ENCODE measurements at regions not wholly inside any gene's neighbourhood (a gene's known extent, or its start where the extent isn't known, plus 50 kb on each side); places are given as distances from the start of the nearest gene placed in this dataset.
"Not testable (repeated sequence)": the region's sequence is repeated elsewhere in the genome, so short reads cannot be mapped to it uniquely, and the experiment has no call there.

DNA sequence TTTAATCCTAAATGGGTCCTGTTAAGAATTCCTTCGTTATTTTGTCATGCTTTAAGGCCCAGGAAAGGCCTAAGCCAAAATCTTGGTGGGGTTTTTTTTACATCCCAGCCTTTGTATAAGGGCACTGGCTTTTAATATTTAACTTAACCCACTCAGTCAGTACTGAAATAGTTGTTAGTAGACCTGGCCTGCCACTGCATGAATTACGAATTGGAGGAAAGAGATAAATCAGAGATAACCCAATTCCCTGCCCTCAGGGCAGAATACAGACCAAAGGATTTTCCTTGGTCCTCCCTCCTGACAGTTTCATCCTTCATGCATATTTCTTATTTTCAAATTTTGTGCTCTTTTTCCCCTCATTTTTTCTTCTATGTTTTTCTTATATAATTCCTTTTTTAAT lies 193.0 kb downstream of the FASLG start:
- Histone ChIP-seq H3K4me1 (ENCODE audit: insufficient read depth, poor library complexity, severe bottlenecking) (no peaks in the 10 kb centered on the region), H3K27ac (ENCODE audit: poor library complexity, severe bottlenecking) (no peak overlapping the region), H3K36me3 (ENCODE audit: low read depth) (no peaks in the 10 kb centered on the region), H3K9me3 (ENCODE audit: severe bottlenecking) (no peaks in the 10 kb centered on the region), H3K27me3 (ENCODE audit: insufficient read depth, poor library complexity, severe bottlenecking) (no peaks in the 10 kb centered on the region), H3K4me3 (ENCODE audit: severe bottlenecking) (no peak overlapping the region)
- TF ChIP-seq, protein P1, sequence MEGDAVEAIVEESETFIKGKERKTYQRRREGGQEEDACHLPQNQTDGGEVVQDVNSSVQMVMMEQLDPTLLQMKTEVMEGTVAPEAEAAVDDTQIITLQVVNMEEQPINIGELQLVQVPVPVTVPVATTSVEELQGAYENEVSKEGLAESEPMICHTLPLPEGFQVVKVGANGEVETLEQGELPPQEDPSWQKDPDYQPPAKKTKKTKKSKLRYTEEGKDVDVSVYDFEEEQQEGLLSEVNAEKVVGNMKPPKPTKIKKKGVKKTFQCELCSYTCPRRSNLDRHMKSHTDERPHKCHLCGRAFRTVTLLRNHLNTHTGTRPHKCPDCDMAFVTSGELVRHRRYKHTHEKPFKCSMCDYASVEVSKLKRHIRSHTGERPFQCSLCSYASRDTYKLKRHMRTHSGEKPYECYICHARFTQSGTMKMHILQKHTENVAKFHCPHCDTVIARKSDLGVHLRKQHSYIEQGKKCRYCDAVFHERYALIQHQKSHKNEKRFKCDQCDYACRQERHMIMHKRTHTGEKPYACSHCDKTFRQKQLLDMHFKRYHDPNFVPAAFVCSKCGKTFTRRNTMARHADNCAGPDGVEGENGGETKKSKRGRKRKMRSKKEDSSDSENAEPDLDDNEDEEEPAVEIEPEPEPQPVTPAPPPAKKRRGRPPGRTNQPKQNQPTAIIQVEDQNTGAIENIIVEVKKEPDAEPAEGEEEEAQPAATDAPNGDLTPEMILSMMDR (IDR thresholded peaks at IDR 0.05; ENCODE audit: poor library complexity, severe bottlenecking) = no peak
- no peak for ATAC-seq (ENCODE audit: low read depth)
- DNase-seq (ENCODE audit: low spot score) = no peak

DNA sequence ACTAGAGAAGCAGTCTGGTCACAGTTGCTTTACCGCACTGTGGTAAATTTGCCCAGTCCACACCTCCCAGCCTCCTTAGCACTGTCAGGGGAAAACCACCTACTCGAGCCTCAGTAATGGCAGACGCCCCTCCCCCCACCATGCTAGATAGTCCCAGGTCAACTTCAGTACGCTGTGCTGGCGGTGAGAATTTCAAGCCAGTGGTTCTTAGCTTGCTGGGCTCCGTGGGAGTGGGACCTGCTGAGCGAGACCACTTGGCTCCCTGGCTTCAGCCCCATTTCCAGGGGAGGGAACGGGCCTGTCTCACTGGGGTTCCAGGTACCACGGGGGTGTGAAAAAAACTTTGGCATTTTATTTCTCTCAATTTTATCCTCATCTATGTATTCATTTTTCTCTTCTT lies 194.8 kb downstream of the TNFSF18 start:
- H3K4me3 ChIP-seq (ENCODE audit: severe bottlenecking); ATAC-seq (ENCODE audit: low read depth); H3K9me3 ChIP-seq (ENCODE audit: severe bottlenecking); H3K27ac ChIP-seq (ENCODE audit: poor library complexity, severe bottlenecking); H3K27me3 ChIP-seq (ENCODE audit: insufficient read depth, poor library complexity, severe bottlenecking); DNase-seq (ENCODE audit: low spot score); H3K36me3 ChIP-seq (ENCODE audit: low read depth): not testable (repeated sequence)
- H3K4me1 ChIP-seq (ENCODE audit: insufficient read depth, poor library complexity, severe bottlenecking) = peaks cover 13% of the 10 kb centered on the region

DNA sequence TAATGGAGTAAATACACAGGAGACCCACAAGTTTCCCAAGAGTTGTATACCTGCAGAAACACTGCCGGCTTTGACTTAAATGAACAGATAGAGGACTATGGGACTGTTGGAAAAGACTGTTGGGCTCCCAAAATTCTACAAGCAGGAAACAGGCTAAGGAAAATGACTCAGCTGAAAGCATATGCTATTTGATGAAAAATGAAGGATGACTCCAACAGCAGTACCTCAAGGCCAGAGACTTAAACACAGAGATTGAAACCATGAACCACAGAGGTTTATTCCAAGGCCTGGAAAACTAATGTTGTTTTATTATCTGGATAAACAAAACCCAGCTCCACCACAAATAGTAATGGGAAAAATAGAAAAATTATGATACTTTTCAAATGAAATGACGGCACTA lies 187.7 kb downstream of the TNFSF18 start:
- H3K27me3 ChIP-seq (ENCODE audit: insufficient read depth, poor library complexity, severe bottlenecking) = no peaks in the 10 kb centered on the region
- peaks cover 13% of the 10 kb centered on the region for H3K4me1 ChIP-seq (ENCODE audit: insufficient read depth, poor library complexity, severe bottlenecking)
- 0 out of 2 replicates have a peak, but pooled peaks cover 3% of the 10 kb centered on the region for H3K36me3 ChIP-seq (ENCODE audit: low read depth)
- no peak overlapping the region for H3K27ac ChIP-seq (ENCODE audit: poor library complexity, severe bottlenecking)
- DNase-seq (ENCODE audit: low spot score) (no peak), ATAC-seq (ENCODE audit: low read depth) (no peak)
- H3K9me3 ChIP-seq (ENCODE audit: severe bottlenecking) = no peaks in the 10 kb centered on the region
- H3K4me3 ChIP-seq (ENCODE audit: severe bottlenecking) = no peak overlapping the region
- TF ChIP-seq, protein P1 (IDR thresholded peaks at IDR 0.05; ENCODE audit: poor library complexity, severe bottlenecking) = no peak

DNA sequence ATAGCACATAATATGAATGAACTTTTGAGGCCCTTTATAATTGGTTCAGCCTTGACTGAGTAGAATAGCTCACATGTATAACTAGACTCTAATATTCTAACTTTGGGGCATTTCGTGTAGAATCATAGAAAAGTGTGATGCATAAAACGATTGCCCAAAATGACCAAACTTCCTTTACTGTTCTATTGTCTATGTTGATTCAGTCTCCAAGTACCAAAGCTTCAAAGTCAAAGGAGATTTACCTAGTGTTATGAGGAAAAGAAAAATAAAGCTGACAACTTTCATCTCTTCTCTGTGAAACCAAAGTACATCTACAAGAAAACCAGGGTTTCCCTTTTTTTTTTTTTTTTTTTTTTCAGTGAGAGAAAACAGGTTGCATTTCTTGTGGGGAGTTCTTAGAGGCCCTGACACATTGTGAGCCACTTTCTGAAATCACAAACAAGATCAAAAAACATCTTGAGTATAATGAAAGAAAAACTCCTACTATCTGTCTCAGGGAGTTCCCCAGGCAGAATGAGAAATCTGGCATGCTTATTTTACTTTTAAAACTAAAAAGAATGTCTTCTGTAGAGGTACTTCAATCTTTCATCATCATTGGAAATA lies 183.4 kb downstream of the TNFSF18 start:
- DNase-seq (ENCODE audit: low spot score) = no peak
- no peaks in the 10 kb centered on the region for H3K9me3 ChIP-seq (ENCODE audit: severe bottlenecking)
- H3K27me3 ChIP-seq (ENCODE audit: insufficient read depth, poor library complexity, severe bottlenecking) = no peaks in the 10 kb centered on the region
- H3K4me1 ChIP-seq (ENCODE audit: insufficient read depth, poor library complexity, severe bottlenecking) = no peaks in the 10 kb centered on the region
- no peak overlapping the region for H3K27ac ChIP-seq (ENCODE audit: poor library complexity, severe bottlenecking)
- ATAC-seq (ENCODE audit: low read depth) = no peak
- TF ChIP-seq, protein P1 (IDR thresholded peaks at IDR 0.05; ENCODE audit: poor library complexity, severe bottlenecking) = no peak
- no peaks in the 10 kb centered on the region for H3K36me3 ChIP-seq (ENCODE audit: low read depth)
- H3K4me3 ChIP-seq (ENCODE audit: severe bottlenecking) = no peak overlapping the region

DNA sequence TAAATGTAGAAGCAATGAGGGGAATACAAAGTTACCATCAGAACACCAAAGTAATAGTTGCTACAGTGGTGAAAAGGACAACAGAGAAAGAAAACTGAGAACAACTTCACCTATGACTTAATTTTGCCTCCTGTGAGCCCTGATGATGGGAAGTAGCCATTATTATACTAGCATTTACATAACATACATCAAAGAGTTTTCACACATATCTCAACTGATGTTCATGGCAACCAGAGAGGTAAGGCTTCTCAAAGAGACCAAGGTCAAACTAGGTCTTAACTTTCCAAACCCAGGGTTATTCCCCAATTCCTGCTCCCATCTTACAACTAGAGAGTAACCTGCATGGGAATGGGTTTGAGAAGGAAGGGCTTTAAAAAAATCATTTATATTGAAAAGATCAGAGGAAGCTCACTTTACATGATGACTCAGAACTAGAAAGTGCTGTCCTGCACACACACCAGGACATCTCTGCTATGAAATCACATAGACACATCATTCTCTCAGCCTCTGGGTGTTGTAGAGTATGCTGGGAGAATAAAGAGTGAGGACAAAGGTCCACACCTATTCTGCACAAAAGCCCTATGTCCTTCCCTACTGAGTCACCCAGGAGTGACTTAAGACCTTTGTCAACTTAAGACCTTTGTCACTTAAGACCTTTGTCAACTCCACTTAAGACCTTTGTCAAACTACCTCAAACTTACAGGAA lies 179.7 kb downstream of the TNFSF18 start:
- TF ChIP-seq, protein P1 (IDR thresholded peaks at IDR 0.05; ENCODE audit: poor library complexity, severe bottlenecking) = no peak
- H3K27me3 ChIP-seq (ENCODE audit: insufficient read depth, poor library complexity, severe bottlenecking) = no peaks in the 10 kb centered on the region
- no peak for ATAC-seq (ENCODE audit: low read depth)
- H3K4me3 ChIP-seq (ENCODE audit: severe bottlenecking) = no peak overlapping the region
- H3K9me3 ChIP-seq (ENCODE audit: severe bottlenecking) = no peaks in the 10 kb centered on the region
- DNase-seq (ENCODE audit: low spot score) = no peak
- H3K27ac ChIP-seq (ENCODE audit: poor library complexity, severe bottlenecking) = no peak overlapping the region
- no peaks in the 10 kb centered on the region for H3K4me1 ChIP-seq (ENCODE audit: insufficient read depth, poor library complexity, severe bottlenecking)
- no peaks in the 10 kb centered on the region for H3K36me3 ChIP-seq (ENCODE audit: low read depth)
